ENCODE measurements at regions not wholly inside any gene's neighbourhood (a gene's known extent, or its start where the extent isn't known, plus 50 kb on each side); places are given as distances from the start of the nearest gene placed in this dataset.
"Not testable (repeated sequence)": the region's sequence is repeated elsewhere in the genome, so short reads cannot be mapped to it uniquely, and the experiment has no call there.

DNA sequence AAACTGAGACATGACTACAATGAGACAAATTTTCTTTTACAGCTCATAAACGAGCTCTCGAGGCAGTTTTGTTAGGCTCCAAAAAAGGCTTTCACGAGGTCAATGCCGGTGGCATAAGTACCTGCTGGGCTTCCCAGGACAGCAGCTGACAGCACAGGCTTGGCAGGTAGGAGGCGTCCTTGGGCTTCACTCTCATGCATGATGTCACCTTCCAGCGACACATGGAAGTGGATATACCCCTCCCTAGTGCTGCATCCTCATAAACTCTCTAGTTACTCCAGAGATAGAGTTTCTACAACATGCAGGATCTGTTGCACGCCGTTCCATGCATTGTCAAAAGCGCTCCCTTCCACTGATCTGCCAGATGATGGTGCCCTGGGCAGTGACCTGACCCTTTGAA, 112.5 kb upstream of the PAXBP1 start:
- no peak for DNase-seq (ENCODE audit: low read depth in 3 of 3)

DNA sequence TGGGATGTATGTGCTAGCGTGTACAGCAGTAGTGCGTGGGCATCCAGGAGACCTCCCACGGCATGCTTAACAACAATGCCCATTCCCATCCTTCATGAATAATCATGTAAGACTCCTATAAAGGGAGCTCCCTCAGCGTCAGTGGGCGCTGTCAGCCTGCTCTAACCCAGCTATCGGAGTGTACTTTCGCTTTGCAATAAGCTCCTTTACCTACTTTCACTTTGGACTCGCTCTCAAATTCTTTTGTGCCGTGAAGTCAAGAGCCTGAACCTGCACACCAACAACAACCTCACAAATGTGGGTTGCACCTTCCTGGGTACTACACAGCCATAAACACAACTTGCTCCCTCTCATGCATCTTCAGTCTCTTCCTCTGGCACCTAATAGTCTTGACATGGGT, 114.8 kb upstream of the PAXBP1 start:
- DNase-seq (ENCODE audit: low read depth in 3 of 3): no peak

DNA sequence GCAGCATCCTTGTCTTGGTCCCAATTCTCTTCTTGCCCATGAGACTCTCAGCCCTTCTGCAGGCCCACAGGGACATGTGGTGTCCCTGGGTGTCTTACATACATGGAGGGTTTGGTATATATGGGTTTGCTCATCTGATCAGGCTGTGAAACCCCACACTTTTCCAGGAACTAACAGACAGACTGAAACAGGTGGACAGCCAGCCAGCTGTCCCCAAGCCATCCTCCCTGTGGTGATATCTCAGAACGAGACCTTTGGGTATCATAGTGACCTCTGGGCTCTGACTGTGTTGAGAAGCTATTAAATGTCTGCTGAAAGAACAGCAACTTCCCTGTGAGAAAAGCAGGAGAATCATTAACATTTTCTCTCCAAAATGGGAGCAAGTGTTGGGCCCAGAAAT, 115.5 kb upstream of the PAXBP1 start:
- DNase-seq (ENCODE audit: low read depth in 3 of 3): no peak

DNA sequence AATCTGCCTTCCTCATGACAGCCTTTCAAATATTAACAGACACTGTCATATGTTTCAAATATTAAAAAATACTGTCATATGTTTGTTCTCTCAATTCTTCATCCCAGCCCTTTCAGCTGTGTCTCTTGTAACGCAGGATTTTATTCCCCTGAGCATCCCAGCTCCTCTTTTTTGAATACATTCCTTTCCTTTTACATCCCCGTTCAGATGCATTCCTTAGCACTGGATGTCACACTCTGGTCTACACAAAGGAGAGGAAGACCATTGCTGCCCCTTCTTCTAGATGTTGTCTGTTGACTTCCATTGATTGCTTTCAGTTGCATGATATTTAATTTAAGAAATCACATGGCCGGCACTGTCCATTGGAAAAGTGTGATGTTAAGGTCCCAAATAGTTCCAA, 117.4 kb upstream of the PAXBP1 start:
- no peak for DNase-seq (ENCODE audit: low read depth in 3 of 3)

DNA sequence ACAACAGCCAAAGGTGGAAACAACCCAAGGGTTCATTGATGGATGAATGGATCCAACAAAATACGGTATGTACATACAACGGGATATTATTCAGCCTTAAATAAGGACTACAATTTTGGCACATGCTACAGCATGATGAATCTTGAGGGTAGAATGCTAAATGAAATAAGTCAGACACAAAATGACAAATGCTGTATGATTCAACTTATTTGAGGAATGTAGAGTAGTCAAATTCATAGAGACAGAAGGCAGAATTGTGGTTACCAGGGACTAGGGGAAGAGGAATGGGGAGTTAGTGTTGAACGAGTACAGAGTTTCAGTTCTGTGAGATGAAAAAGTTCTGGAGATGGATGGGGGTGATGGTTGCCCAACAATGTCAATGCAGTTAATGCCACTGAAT, 118.0 kb upstream of the PAXBP1 start:
- DNase-seq (ENCODE audit: low read depth in 3 of 3): no peak

DNA sequence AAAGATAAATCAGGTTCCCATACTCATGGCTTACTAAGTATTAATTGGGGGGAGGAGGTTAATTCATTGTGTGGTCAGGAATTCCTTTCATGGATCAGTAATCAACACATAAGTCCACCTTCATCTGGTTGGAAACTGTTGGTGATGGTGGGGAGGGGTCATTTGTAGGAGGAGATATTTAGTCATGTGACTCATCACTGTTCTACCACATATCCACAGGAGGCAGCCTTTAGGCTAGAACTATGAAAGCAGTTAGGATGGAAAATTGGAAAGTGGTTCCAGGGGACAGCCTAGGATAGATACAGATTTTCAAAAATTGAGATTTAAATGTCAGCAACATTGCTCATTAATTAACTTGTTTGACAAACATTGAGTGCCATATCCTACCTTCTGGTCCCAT, 122.8 kb upstream of the PAXBP1 start:
- no peak for DNase-seq (ENCODE audit: low read depth in 3 of 3)

DNA sequence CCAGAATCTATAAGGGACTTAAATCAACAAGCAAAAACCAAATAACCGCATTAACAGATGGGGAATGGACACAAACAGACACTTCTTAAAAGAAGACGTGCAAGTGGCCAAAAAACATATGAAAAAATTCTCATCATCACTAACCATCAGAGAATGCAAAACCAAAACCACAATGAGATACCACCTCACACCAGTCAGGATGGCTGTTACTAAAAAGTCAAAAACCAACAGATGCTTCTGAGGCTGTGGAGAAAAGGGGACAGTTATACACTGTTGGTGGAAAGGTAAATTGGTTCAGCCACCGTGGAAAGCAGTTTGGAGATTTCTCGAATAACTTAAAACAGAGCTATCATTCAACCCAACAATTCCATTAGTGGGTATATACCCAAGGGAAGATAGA, 124.9 kb upstream of the OLIG2 start:
- no peak for DNase-seq (ENCODE audit: low read depth in 3 of 3)

DNA sequence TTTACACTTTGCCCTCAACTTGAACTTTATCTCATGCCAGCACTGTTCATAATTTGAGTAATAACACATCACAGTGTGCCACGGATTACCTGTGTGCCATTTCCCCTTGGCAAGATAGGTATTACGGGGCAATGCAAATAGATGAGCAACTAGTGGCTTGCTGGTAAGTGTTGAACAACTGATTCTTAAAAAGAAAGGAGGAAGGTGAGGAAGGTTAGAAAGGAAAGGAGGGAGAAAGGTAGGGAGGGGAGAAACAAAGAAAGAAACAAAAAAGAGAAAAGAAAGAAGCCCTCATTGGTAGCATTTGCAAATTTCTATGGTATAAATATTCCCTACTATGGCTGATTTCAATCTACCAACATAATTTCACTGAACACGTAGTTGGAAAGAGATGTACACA, 118.2 kb upstream of the OLIG2 start:
- DNase-seq (ENCODE audit: low read depth in 3 of 3): no peak

DNA sequence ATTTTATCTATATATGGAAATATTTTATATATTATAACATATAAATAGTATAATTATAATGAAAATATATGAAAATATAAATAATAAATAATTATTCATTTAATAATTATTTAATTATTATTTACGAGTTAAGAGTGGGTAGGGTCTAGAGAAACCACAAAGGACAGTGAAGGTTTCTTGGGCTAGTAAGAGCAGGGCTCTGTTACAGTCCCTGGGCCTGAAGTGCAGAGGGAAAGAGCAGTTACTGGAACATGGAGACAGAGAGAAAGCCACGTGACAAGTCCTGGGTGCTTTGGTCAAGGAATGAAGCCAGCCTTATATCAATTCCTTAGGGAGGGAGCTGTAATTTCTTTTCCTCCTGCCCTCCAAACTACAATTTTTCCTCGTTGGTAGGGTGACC, 117.2 kb upstream of the OLIG2 start:
- no peak for DNase-seq (ENCODE audit: low read depth in 3 of 3)

DNA sequence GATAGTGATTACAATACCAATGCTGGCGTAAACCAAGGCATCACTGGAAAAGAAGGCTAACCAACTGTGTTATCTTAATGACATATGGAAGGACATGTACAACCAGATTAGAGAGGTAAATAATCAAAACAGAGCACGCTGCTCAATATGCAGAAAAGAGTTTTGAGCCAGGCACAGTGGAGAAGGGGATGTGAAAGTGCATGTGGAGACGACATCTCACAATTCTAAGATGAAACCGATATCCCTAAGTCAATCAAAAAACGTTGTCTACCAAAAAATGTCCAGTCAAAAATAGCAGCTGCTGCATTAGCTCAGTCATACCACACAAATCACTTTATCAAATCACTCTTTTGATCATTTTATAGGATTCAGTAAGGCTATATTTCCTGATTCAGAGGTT, 116.3 kb upstream of the OLIG2 start:
- no peak for DNase-seq (ENCODE audit: low read depth in 3 of 3)

DNA sequence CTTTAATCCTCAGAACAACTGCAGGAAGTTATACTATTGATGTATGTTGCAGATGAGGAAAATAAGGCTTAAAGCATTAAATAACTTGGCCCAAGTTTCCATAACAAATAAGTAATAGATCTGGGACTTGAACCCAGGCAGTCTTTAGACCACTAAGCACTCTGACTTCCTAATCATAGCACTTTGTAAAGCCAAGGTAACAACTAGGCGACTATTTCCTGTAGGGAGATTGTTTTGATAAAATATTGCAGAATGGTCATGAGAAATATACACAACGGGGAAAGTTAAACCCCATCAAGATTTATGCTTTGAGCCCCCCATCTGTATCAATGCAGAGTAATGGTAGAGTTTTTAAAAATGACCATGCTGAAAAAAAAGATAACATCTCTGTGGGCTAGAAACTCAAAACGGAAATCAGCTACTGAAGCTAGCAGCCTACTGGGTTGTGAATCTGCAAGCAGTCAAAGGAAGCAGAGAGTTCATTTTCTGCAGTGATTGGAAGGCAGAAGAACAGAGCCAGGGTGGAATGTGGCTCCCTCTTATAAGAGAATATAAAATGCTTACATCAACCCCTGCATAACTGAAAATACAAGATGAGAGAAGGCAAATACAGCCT, 111.2 kb upstream of the OLIG2 start:
- DNase-seq (ENCODE audit: low read depth in 3 of 3): no peak

DNA sequence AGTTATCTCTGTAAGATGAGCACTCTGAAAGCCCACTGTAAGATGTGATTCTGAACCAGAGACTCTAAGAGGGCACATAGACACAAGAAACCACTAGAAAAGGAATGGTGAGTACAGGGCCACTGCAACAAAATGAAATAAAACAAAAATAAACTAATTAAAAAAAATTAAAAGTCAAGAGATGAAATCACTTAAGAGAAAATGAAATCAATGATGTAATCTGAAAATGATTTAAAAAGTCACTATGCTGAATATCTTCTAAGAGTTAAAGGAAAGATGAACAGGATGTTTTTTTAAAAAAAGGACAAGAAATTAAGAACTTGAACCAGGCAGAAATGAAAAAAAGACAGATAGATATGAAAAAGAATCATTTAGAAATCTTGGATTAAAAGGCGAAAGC, 110.6 kb upstream of the OLIG2 start:
- DNase-seq (ENCODE audit: low read depth in 3 of 3): no peak

DNA sequence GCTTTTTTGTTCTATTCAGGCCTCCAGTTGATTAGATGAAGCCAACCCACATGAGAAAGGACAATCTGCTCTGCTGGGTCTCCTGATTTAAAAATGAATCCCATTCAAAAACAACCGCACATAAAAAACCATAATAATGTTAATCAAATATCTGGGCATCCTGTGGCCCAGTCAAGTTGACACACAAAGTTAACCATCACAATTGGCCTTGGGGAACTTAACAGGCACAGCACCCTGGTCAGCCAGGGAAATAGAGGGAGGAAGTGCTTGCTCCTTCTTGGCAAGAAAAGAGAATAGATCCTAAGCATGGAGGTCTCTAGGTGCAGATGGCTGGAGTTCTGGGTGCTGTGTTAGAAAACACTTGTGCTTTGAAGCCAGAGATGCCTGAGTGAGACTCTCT, 109.6 kb upstream of the OLIG2 start:
- no peak for DNase-seq (ENCODE audit: low read depth in 3 of 3)

DNA sequence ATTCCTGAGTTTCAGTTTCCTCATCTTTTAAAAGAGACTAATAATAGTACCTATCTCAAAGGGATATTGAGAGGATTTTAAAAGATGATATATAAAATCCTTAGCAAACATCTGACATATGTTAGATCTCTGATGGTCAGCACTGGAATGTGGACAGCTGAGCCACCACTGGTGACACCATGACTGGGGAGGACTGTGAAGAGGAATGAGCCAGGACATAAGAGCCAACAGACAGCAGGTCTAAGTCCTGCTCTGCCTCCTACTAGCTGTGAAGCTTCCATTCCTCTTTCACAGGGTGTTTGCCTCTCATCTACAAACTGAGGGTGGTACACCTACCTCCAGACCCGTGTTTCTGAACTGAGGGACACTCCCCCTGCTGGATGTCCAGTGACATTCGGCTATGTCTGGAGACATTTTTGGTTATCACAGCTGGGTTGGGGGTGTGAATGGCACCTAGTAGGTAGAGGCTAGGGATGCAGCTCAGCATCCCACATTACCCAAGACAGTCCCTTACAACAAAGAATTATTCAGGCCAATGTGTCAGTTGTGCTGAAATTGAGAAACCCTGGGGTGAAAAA, 109.1 kb upstream of the OLIG2 start:
- no peak for DNase-seq (ENCODE audit: low read depth in 3 of 3)

DNA sequence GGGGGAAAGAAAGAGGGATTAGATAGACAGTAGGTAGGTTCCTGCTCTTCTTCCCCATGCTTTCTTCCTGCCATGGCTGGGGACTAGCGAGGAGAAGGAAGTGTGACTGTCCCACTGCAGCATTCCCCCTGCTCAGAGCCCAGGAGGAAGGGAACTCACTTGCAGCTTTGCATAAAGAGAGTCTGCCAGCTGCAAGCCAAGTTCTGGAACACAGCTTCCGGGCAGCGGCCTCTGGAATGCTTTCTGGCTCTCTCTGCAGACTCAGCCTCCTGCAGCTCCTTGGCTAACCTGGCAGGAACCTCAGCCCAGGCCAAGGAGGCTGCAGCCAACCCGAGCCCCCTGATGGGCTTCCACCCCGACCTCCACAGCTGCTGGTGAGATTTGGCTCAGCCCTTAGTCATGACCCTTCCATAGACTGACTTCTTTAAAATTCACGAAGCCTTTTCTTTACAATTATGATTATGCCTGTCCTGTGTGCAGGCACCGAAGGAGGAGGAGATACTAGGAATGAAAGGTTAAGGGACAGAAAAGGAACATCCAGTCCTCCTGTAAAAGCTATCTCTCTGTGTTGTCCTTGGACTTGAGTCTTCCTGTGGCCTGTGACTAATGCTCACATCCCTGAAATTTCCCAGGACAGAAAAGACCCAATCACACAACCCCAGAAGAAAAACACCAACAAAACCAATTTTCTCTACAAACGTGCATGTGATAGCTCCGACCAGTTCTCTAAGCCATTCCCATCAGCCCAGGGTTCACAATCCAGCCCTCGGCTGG, 108.2 kb upstream of the OLIG2 start:
- DNase-seq (ENCODE audit: low read depth in 3 of 3): no peak

DNA sequence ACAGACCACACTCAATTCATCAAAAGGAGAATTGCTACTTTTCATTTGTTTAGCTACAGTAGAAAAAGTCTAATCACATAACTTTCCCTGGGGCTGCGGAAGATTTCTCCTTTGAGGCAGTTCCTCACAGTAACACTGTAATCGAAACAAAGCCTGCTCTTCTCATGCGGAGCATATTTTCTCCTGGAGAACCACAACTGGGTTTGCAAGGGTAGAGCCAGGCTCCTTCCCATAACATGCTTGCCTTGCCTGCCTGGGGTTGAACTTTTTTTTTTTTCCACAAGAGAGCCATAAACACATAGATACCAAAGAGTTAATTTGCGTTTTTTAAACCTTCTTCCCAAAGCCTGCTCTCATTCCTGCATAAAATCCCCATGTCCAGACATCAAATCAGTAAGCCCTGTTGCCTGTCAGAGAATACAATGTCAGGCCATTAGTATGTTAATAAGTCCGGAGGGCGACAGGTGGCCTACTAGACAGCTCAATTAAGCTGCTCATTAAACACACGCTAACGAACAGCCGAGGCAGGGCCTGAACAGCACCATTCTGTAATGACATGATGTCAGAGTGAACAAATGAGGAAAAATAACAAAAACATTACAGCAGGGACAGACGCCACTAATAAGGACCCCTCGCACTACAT, 107.1 kb upstream of the OLIG2 start:
- no peak for DNase-seq (ENCODE audit: low read depth in 3 of 3)

DNA sequence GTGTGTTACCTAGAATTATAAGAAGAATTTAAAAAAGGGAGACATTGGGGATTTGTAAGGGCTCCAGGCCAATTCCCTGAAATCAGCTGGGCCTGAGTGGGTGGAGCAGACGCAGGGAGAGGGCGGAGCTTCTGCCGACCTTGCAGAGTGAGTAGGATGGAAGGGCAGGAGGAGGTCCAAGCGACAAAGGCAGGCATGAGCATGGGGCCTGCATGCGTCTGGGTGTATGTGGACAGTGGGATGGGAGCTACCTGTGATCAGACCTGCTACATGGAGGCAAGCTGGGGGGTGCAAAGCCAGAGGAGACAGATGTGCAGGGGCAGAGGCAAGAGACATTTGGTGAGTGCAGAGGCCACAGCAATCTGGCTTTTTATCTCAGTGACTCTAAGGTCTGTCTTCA, 105.3 kb upstream of the OLIG2 start:
- no peak for DNase-seq (ENCODE audit: low read depth in 3 of 3)

DNA sequence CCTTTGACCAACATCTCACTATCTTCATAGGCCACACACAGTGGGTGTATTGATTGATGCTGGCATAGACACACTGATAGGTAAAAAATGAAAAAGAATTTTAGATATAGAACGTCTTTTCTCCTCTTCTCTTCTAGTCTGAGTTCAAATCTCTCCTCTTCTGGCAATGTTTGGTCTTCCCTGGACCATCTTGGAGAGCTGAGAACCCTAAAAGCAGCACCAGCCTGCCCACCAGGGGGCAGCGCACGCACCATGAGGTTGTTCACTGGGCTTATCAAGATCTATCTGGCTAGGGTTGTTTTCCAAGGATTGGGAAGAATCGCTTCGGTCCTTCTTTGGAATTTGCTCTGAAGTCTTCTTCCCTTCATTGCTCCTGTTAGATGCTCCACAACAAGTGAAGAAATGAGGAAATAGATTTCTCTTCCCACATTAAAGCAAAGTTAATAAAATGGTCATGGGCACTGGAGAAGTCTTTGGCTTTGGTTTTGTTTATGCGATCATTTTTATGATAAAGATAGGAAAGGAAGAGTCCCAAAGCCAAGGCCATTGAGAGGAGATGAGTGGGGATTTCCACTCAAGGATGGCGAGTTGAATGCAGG, 104.0 kb upstream of the OLIG2 start:
- peak in 1 of 3 experiments; percentile 22 for DNase-seq (ENCODE audit: low read depth in 3 of 3)

DNA sequence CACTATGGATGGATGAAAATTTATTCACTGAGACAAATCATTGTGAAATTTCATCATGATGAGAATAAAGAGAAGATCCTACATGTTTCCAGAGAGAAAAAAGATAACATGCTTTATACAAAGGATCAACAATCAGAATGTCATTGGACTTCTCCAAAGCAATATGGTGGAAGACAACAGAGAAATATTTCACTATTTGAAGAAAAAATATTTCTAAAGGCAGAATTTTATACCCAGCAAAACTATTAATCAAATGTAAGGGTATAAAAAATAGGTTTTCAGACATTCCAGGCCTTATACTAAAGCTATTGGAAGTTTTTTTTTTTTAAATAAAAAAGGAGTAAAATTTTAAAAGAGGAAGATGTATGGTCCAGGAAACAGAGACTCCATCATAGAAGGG, 100.6 kb upstream of the OLIG2 start:
- DNase-seq (ENCODE audit: low read depth in 3 of 3): no peak

DNA sequence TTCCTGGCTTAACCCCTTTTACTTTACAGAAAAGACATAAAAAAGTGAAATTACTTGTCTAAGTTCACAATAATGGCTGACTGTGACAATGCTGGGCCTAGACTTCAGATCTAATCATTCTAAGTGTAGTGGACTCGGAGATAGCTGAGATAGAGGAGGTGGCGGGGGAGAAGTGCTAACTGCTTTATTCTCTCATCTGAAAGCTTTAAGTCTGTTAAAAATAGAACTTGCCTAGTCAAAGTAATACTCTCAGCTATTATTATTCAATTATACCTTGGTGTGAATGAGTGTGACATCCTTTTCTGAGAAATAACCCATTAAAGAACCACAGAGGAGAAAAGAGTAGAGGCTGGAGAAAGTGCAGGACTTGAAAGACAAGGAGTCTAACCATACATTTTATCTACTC, 96.1 kb upstream of the OLIG2 start:
- no peak for DNase-seq (ENCODE audit: low read depth in 3 of 3)

DNA sequence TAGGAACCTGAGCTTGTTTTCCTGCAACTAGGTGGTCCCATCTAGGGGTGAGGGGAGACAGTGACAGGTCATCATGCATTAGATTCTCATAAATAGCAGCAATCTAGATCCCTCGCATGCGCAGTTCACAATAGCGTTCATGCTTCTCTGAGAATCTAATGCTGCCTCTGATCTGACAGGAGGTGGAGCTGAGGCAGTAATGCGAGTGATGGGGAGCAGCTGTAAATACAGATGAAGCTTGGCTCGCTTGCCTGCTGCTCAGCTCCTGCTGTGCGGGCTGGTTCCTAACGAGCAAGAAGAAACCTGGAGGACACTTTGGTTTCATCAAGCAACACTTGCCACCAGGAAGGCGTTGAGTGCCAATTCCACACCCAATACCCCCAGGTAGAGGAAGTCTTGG, 95.1 kb upstream of the OLIG2 start:
- DNase-seq (ENCODE audit: low read depth in 3 of 3): no peak

DNA sequence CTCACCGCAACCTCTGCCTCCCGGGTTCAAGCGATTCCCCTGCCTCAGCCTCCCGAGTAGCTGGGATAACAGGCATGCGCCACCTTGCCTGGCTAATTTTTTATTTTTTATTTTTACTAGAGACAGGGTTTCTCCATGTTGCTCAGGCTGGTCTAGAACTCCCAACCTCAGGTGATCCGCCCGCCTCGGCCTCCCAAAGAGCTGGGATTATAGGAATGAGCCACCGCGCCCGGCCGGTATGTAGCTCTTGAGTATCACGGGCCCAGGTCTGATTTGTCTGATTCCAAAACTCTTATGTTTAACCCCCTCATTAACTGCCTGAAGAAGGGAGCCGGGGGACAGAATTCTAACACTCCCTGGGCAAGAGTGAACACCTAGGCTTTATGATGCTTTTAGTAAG, 91.7 kb upstream of the OLIG2 start:
- not testable (repeated sequence) for DNase-seq (ENCODE audit: low read depth in 3 of 3)

DNA sequence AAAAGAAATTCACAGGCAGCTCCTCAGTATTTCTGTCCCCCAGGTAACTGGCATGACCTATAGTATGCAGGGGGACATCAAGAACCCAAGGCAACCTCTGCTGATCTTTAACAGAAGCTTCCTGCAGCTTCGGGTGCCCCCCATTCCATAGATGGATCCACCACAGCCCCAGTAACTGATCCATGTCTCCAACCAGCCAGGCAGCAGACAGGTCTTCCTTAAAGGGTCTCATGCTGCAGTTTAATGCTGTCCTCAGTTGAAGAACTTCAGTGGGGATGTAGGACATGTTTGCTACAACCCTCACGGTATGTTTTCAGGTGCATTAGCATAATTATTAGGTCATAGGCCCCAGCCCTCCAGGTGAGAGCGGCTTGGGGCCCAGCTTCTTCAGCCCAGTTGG, 90.9 kb upstream of the OLIG2 start:
- no peak for DNase-seq (ENCODE audit: low read depth in 3 of 3)
